LNCaP clone FGC (cell line): ENCODE measurements at regions not wholly inside any gene's neighbourhood (a gene's known extent, or its start where the extent isn't known, plus 50 kb on each side); places are given as distances from the start of the nearest gene placed in this dataset.

Experiments
- DNase-seq: peaks from one replicate; pipeline ENCODE4 v3.0.0-alpha.2; 2011; ENCODE audit warnings: low read depth
- H3K4me3 ChIP-seq: 2 replicates; pipeline ENCODE4 v1.5.1; 2011; ENCODE audit warnings: mild to moderate bottlenecking, low read depth, low read length, control low read depth
- CTCF ChIP-seq: IDR thresholded peaks from 2 replicates; pipeline ENCODE4 v1.5.1; 2012; ENCODE audit warnings: mild to moderate bottlenecking; ENCODE audit not compliant: control insufficient read depth, insufficient read depth; ENCODE audit errors: extremely low read depth

- no peak for TF ChIP-seq CTCF
- H3K4me3 ChIP-seq = no peak overlapping the region
- no peak for DNase-seq
These were observed 1092.3 kb downstream of the AACS start for GRCh38 chr12:126157575-126157966.

DNA sequence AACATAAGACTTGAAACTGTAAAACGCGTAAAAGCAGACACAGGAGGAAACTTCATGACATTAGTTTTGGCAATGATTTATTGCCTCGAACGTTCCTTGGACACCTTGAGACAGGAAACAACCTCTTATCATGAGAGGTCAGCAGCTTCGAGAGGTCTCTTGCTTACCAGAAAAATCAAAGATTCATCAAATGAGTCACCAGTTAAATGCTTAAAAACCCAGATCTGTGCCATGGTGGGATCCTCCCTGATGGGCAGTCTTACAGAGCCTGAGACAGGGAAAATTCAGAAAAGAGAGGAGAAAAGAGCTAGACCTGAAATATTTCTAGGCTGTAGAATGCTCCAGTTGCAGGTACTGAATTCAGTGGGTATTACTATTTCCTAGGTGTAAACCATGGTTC is 1093.9 kb downstream of the AACS start:
- H3K4me3 ChIP-seq = no peak overlapping the region
- DNase-seq = no peak
- no peak for TF ChIP-seq CTCF

GRCh38 chr12:126160912-126161311 is 1095.7 kb downstream of the AACS start:
- TF ChIP-seq CTCF = no peak
- no peak overlapping the region for H3K4me3 ChIP-seq
- DNase-seq = no peak

- no peak for TF ChIP-seq CTCF
- H3K4me3 ChIP-seq = no peak overlapping the region
- peak; percentile 81 for DNase-seq
These were observed 1098.7 kb downstream of the AACS start for GRCh38 chr12:126163984-126164383.

- no peak for DNase-seq
- TF ChIP-seq CTCF = no peak
- H3K4me3 ChIP-seq = no peak overlapping the region
These were observed 1106.8 kb downstream of the AACS start for GRCh38 chr12:126171937-126172559.

DNA sequence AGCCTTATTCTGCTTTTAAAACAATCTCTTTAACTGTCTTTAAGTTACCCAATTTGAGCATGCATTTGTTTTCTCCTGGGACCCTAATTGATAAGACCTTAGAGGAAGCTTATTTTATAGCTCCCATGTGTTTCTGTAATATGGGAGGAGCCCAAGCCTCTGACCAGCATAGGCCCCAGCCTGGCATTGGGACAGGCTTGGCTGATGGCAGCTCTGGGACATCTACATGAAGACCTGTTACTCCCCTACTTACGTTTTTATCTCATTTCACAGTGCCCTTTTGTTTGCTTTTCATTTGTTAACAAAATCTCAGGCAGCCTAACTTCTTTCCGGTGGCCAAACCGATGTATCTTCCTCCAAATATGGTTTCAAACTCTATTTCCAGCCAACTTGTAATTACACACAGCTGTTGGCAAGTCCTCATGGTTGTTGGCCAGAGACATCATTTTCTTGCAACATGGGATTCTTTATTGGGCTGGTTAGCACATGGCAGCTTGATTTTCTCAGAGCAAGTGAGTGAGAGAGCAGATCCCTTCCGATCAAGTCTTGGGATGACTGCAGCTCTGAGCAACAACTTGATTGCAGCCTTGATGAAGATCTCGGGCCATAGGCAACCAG is 1117.5 kb downstream of the AACS start:
- TF ChIP-seq CTCF = no peak
- peak; percentile 34 for DNase-seq
- no peak overlapping the region for H3K4me3 ChIP-seq

GRCh38 chr12:126185025-126185424 is 1119.8 kb downstream of the AACS start:
- no peak for TF ChIP-seq CTCF
- no peak overlapping the region for H3K4me3 ChIP-seq
- DNase-seq = no peak
